K562 (cell line): ENCODE measurements at regions not wholly inside any gene's neighbourhood (a gene's known extent, or its start where the extent isn't known, plus 50 kb on each side); places are given as distances from the start of the nearest gene placed in this dataset.

Experiments
- ATAC-seq: fragments of 200-7000 bp; cut with Tn5 transposase; 3 replicates; pipeline ENCODE4 v1.9.1; 2020; ENCODE audit warnings: moderate library complexity
- BruUV-seq: library from RNA; stranded (reverse); fragments of 400-500 nt; replicated peaks from 2 replicates; lab custom pipeline; 2021; lab: Mats Ljungman, UMichigan
- CTCF ChIA-PET: fragments of 300-600 bp; formaldehyde crosslinking; extraction: SDS; loops from one replicate; lab custom pipeline; 2021; ENCODE audit warnings: low intra/inter-chr PET ratio; lab: Yijun Ruan, JAX
- POLR2A ChIA-PET: fragments of 300-600, 350-650 bp; sonication (Branson Sonifier 250); formaldehyde crosslinking; extraction: SDS; loops from one replicate; lab custom pipeline; 2021; ENCODE audit warnings: antibody characterized with exemption, inconsistent platforms; lab: Yijun Ruan, JAX
- DNase-seq, 4 experiments: peaks; one replicate each; pipeline versions ENCODE4 v3.0.0 to v3.0.0-alpha.2; 2011 to 2018; ENCODE audit warnings: low spot score in 3 of 4, mixed read lengths in 3 of 4; ENCODE audit errors: extremely low read depth in 1 of 4
- FAIRE-seq: peaks from 2 replicates; lab custom pipeline; 2011; peaks lifted over from hg19 to GRCh38; lab: Jason Lieb, UNC
- H2AFZ ChIP-seq: 2 replicates; pipeline ENCODE4 v1.6.0; 2011; ENCODE audit warnings: low read depth, low read length, control low read depth, inconsistent platforms
- H3K27ac ChIP-seq: fragments of 200-600 bp; 3 replicates; pipeline ENCODE4 v1.8.0; 2011; ENCODE audit warnings: low read depth, mild to moderate bottlenecking, control low read depth, inconsistent platforms, low read length, moderate library complexity, mixed read lengths; ENCODE audit errors: extremely low read depth
- H3K27me3 ChIP-seq, 2 experiments: fragments of 300-600 bp in 1 of 2; 2 replicates in 1 of 2; 3 replicates in 1 of 2; pipeline versions ENCODE4 v1.6.0 to v1.8.0; 2011; ENCODE audit warnings: inconsistent platforms in 2 of 2, low read length in 2 of 2, mild to moderate bottlenecking in 1 of 2, mixed read lengths in 1 of 2, moderate library complexity in 1 of 2; ENCODE audit not compliant: control insufficient read depth in 2 of 2, insufficient read depth in 2 of 2
- H3K36me3 ChIP-seq: fragments of 300-600 bp; 3 replicates; pipeline ENCODE4 v1.8.0; 2011; ENCODE audit warnings: mild to moderate bottlenecking, low read length, inconsistent platforms; ENCODE audit not compliant: control insufficient read depth, insufficient read depth
- H3K4me1 ChIP-seq, 2 experiments: fragments of 200-600 bp in 1 of 2; replicated peaks in 1 of 2; 2 replicates in 1 of 2; 3 replicates in 1 of 2; pipeline versions ENCODE4 v1.5.1 to v1.8.0; 2011; ENCODE audit warnings: inconsistent platforms in 2 of 2, low read length in 2 of 2, mild to moderate bottlenecking in 1 of 2, mixed read lengths in 1 of 2, moderate library complexity in 1 of 2; ENCODE audit not compliant: control insufficient read depth in 2 of 2, insufficient read depth in 2 of 2
- H3K4me2 ChIP-seq: 2 replicates; pipeline ENCODE4 v1.6.1; 2011; ENCODE audit warnings: low read length, control low read depth, inconsistent platforms, mixed read lengths; ENCODE audit not compliant: insufficient read depth
- H3K4me3 ChIP-seq: fragments of 200-600 bp; sonication (generic), shearing (Covaris generic); 2 replicates; pipeline ENCODE4 v1.5.1; 2016; ENCODE audit warnings: control low read depth, inconsistent platforms
- H3K79me2 ChIP-seq: fragments of 200-600 bp; 3 replicates; pipeline ENCODE4 v1.8.0; 2011; ENCODE audit warnings: low read length, inconsistent platforms; ENCODE audit not compliant: control insufficient read depth, insufficient read depth
- H3K9ac ChIP-seq, 2 experiments: 2 replicates each; pipeline versions ENCODE4 v1.6.0 to v1.6.1; 2011; ENCODE audit warnings: low read depth in 2 of 2, low read length in 2 of 2, control low read depth in 1 of 2, inconsistent platforms in 1 of 2, mild to moderate bottlenecking in 1 of 2, mixed read lengths in 1 of 2; ENCODE audit not compliant: insufficient read depth in 1 of 2
- H3K9me1 ChIP-seq: one replicate; pipeline ENCODE4 v1.6.0; 2011; ENCODE audit warnings: inconsistent platforms, mild to moderate bottlenecking, low read length, moderate library complexity; ENCODE audit not compliant: control insufficient read depth, insufficient read depth
- H3K9me3 ChIP-seq: replicated peaks from 2 replicates; pipeline ENCODE4 v1.5.1; 2011; ENCODE audit warnings: low read depth, low read length, inconsistent platforms; ENCODE audit not compliant: control insufficient read depth, insufficient read depth
- H4K20me1 ChIP-seq: replicated peaks from 2 replicates; pipeline ENCODE4 v1.6.1; 2011; ENCODE audit warnings: low read length, inconsistent platforms, mixed read lengths; ENCODE audit not compliant: control insufficient read depth, insufficient read depth
- HDAC1 ChIP-seq, 2 experiments: fragments of 450-650 bp; IDR thresholded peaks; 2 replicates each; pipeline ENCODE4 v1.6.1; 2016 to 2017; ENCODE audit warnings: inconsistent platforms in 1 of 2, mild to moderate bottlenecking in 1 of 2, moderate library complexity in 1 of 2
- MIER1 ChIP-seq: fragments of 450-650 bp; IDR thresholded peaks from 2 replicates; pipeline ENCODE4 v1.6.1; 2016; ENCODE audit warnings: antibody characterized with exemption, mild to moderate bottlenecking, low read depth
- RB1 ChIP-seq: fragments of 450-650 bp; IDR thresholded peaks from 2 replicates; pipeline ENCODE4 v1.6.1; 2017; ENCODE audit warnings: low read depth, mild to moderate bottlenecking
- SMARCA4 ChIP-seq: fragments of 450-650 bp; IDR thresholded peaks from 2 replicates; pipeline ENCODE4 v1.6.1; 2016
- SMARCE1 ChIP-seq: fragments of 450-650 bp; IDR thresholded peaks from 2 replicates; pipeline ENCODE4 v1.7.1; 2016; ENCODE audit warnings: mild to moderate bottlenecking
- SP1 ChIP-seq: sonication (generic); formaldehyde crosslinking; IDR thresholded peaks from 2 replicates; pipeline ENCODE4 v1.8.1; 2022; ENCODE audit warnings: mild to moderate bottlenecking, missing genetic modification reagents
- THRB ChIP-seq: fragments of 450-650 bp; formaldehyde crosslinking; conservative IDR thresholded peaks from 2 replicates; pipeline ENCODE4 v1.4.0; 2022; ENCODE audit warnings: mild to moderate bottlenecking, missing genetic modification characterization
- TOE1 ChIP-seq, 2 experiments: fragments of 450-650 bp in 1 of 2; sonication (generic) in 1 of 2; formaldehyde crosslinking in 1 of 2; IDR thresholded peaks; 2 replicates each; pipeline versions ENCODE4 v1.7.1 to v1.8.0; 2016 to 2022; ENCODE audit warnings: borderline replicate concordance in 2 of 2, mild to moderate bottlenecking in 2 of 2, antibody characterized with exemption in 1 of 2, inconsistent platforms in 1 of 2, low read depth in 1 of 2, missing genetic modification reagents in 1 of 2, moderate library complexity in 1 of 2
- ZNF445 ChIP-seq: fragments of 250-450 bp; sonication (Bioruptor Pico); IDR thresholded peaks from 2 replicates; pipeline ENCODE4 v1.4.0; 2020; ENCODE audit warnings: low read depth, mild to moderate bottlenecking, moderate library complexity
- WGBS: fragments of 100-300 bp; shearing (Covaris generic); methylation state at CpG from one replicate; pipeline ENCODE4 v1.1.6; 2016; ENCODE audit warnings: low coverage, mixed read lengths; ENCODE audit not compliant: insufficient coverage; ENCODE audit errors: missing lambda C conversion rate; 5-methylcytosine and 5-hydroxymethylcytosine counted together
- in situ Hi-C: fragments of 300-500 bp; cut with MboI; formaldehyde crosslinking; loops from 4 replicates; pipeline ENCODE4 v1.15.0; 2018; ENCODE audit warnings: inconsistent platforms, mixed read lengths
- intact Hi-C: fragments of 100-400 bp; cut with micrococcal nuclease; formaldehyde crosslinking; loops from 2 replicates; pipeline ENCODE4 v1.14.2; 2022
- TF ChIP-seq, protein P1 (sequence below): sonication (generic); formaldehyde crosslinking; IDR thresholded peaks from 2 replicates; pipeline ENCODE4 v1.8.1; 2023; ENCODE audit warnings: mild to moderate bottlenecking, missing genetic modification reagents

- no peaks in the 10 kb centered on the region for H3K36me3 ChIP-seq
- H2AFZ ChIP-seq: no peak overlapping the region
- FAIRE-seq (no peak), ATAC-seq (no peak), DNase-seq (no peak)
- no peaks in the 10 kb centered on the region for H3K4me1 ChIP-seq
- H3K9me1 ChIP-seq: no peaks in the 10 kb centered on the region
- H3K27me3 ChIP-seq: no peaks in the 10 kb centered on the region
- intact Hi-C loops (no loop called here), in situ Hi-C loops (no loop called here)
- H3K9me3 ChIP-seq: no peaks in the 10 kb centered on the region
- H4K20me1 ChIP-seq: no peaks in the 10 kb centered on the region
- WGBS: 0% methylated on average over 2 of the region's 2 CpGs
- H3K4me2 ChIP-seq: no peak overlapping the region
- H3K27ac ChIP-seq: no peak overlapping the region
- POLR2A ChIA-PET: no interaction called here
- H3K4me3 ChIP-seq: no peak overlapping the region
- no peaks in the 10 kb centered on the region for H3K79me2 ChIP-seq
- no peak overlapping the region for H3K9ac ChIP-seq
- CTCF ChIA-PET: no interaction called here
- no TSS peak for BruUV-seq
- TF ChIP-seq THRB (CRISPR knock-in tag) (no peak), HDAC1 (IDR thresholded peaks at IDR 0.05) (no peak), SMARCA4 (no peak), SMARCE1 (no peak), RB1 (no peak), TOE1 (IDR thresholded peaks at IDR 0.05; ENCODE audit: borderline replicate concordance) (no peak), TOE1 (CRISPR knock-in tag; IDR thresholded peaks at IDR 0.05; ENCODE audit: borderline replicate concordance, low read depth) (no peak), SP1 (CRISPR knock-in tag) (no peak), MIER1 (no peak), ZNF445 (CRISPR knock-in tag) (no peak)
- TF ChIP-seq, protein P1, sequence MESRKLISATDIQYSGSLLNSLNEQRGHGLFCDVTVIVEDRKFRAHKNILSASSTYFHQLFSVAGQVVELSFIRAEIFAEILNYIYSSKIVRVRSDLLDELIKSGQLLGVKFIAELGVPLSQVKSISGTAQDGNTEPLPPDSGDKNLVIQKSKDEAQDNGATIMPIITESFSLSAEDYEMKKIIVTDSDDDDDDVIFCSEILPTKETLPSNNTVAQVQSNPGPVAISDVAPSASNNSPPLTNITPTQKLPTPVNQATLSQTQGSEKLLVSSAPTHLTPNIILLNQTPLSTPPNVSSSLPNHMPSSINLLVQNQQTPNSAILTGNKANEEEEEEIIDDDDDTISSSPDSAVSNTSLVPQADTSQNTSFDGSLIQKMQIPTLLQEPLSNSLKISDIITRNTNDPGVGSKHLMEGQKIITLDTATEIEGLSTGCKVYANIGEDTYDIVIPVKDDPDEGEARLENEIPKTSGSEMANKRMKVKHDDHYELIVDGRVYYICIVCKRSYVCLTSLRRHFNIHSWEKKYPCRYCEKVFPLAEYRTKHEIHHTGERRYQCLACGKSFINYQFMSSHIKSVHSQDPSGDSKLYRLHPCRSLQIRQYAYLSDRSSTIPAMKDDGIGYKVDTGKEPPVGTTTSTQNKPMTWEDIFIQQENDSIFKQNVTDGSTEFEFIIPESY (CRISPR knock-in tag): no peak
Observed at GRCh38 chr3:88940296-88940695, 167.1 kb upstream of the EPHA3 start.
